Loucy (cell line): ENCODE measurements at regions not wholly inside any gene's neighbourhood (a gene's known extent, or its start where the extent isn't known, plus 50 kb on each side); places are given as distances from the start of the nearest gene placed in this dataset.

Experiments
- H2AFZ ChIP-seq: fragments of 200-600 bp; sonication (generic); 2 replicates; pipeline ENCODE4 v1.6.0; 2016; ENCODE audit warnings: antibody characterized with exemption, mild to moderate bottlenecking, low read length, moderate library complexity
- H3F3A ChIP-seq: fragments of 200-600 bp; 2 replicates; pipeline ENCODE4 v1.6.0; 2016; ENCODE audit warnings: antibody characterized with exemption, low read depth, mild to moderate bottlenecking
- H3K27me3 ChIP-seq: fragments of 200-600 bp; sonication (generic); 2 replicates; pipeline ENCODE4 v1.6.1; 2014; ENCODE audit warnings: low read length, mild to moderate bottlenecking; ENCODE audit not compliant: insufficient read depth, poor library complexity, severe bottlenecking
- H3K36me3 ChIP-seq: fragments of 200-600 bp; sonication (generic); 2 replicates; pipeline ENCODE4 v1.6.1; 2016; ENCODE audit warnings: low read length; ENCODE audit not compliant: insufficient read depth
- H3K4me1 ChIP-seq: fragments of 200-600 bp; sonication (generic); 2 replicates; pipeline ENCODE4 v1.5.1; 2014; ENCODE audit warnings: low read length, mild to moderate bottlenecking; ENCODE audit not compliant: insufficient read depth, poor library complexity, severe bottlenecking
- H3K4me2 ChIP-seq: fragments of 200-600 bp; sonication (generic); 2 replicates; pipeline ENCODE4 v1.6.0; 2014; ENCODE audit warnings: antibody characterized with exemption, low read length, low read depth, mild to moderate bottlenecking; ENCODE audit not compliant: poor library complexity, severe bottlenecking
- H3K4me3 ChIP-seq: fragments of 200-600 bp; sonication (generic); 2 replicates; pipeline ENCODE4 v1.5.1; 2014; ENCODE audit warnings: low read length, mild to moderate bottlenecking, mixed read lengths; ENCODE audit not compliant: poor library complexity, severe bottlenecking
- H3K79me2 ChIP-seq: fragments of 200-600 bp; sonication (generic); 2 replicates; pipeline ENCODE4 v1.6.1; 2014; ENCODE audit warnings: low read length; ENCODE audit not compliant: insufficient read depth
- H3K9ac ChIP-seq: fragments of 200-600 bp; sonication (generic); 2 replicates; pipeline ENCODE4 v1.6.0; 2014; ENCODE audit warnings: mild to moderate bottlenecking, low read depth, low read length, moderate library complexity; ENCODE audit not compliant: poor library complexity, severe bottlenecking
- H3K9me2 ChIP-seq: fragments of 200-600 bp; sonication (generic); replicated peaks from 2 replicates; pipeline ENCODE4 v1.6.1; 2016; ENCODE audit warnings: low read depth, low read length, mixed read lengths
- H3K9me3 ChIP-seq: fragments of 200-600 bp; sonication (generic); 2 replicates; pipeline ENCODE4 v1.6.1; 2014; ENCODE audit warnings: mild to moderate bottlenecking, antibody characterized with exemption, low read length, low read depth; ENCODE audit not compliant: insufficient read depth
- H4K20me1 ChIP-seq: fragments of 200-600 bp; sonication (generic); 2 replicates; pipeline ENCODE4 v1.6.0; 2014; ENCODE audit warnings: antibody characterized with exemption, low read length, mild to moderate bottlenecking; ENCODE audit not compliant: insufficient read depth, poor library complexity, severe bottlenecking
- EZH2phosphoT487 ChIP-seq: fragments of 200-600 bp; IDR thresholded peaks from 2 replicates; pipeline ENCODE4 v1.6.1; 2018; ENCODE audit warnings: antibody characterized with exemption, mild to moderate bottlenecking, moderate library complexity, borderline replicate concordance
- TF ChIP-seq, protein P1 (sequence below): fragments of 200-600 bp; sonication (generic); conservative IDR thresholded peaks from 2 replicates; pipeline ENCODE4 v1.5.1; 2014; ENCODE audit warnings: mild to moderate bottlenecking, antibody characterized with exemption, low read length

DNA sequence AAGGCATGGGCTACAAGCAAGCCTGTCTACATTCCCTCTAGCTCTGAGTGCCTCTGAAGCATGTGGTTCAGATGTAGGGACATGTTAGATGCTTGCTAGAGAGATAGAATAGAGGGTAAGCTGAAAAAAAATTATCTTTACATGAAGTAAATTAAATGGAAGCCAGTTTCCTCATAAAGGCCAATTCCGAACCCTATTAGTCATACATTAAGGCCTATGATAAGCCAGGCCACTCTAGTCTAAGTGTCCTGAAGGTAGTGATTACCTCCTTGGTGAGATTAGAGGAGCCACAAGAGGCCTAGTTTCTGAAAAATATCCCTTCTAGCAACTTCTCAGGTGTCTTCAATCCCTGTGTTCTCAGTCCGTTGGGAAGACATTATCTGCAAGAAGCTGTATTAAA is 72.4 kb upstream of the NPAS2 start:
- Histone ChIP-seq H3K9me2 (no peaks in the 10 kb centered on the region), H3K36me3 (no peaks in the 10 kb centered on the region), H3K9ac (no peak overlapping the region), H3K4me1 (no peaks in the 10 kb centered on the region), H3K79me2 (no peaks in the 10 kb centered on the region), H3K4me3 (no peak overlapping the region), H3K9me3 (no peaks in the 10 kb centered on the region), H3K27me3 (no peaks in the 10 kb centered on the region), H4K20me1 (no peaks in the 10 kb centered on the region), H2AFZ (no peak overlapping the region), H3F3A (no peaks in the 10 kb centered on the region), H3K4me2 (no peak overlapping the region)
- TF ChIP-seq, protein P1, sequence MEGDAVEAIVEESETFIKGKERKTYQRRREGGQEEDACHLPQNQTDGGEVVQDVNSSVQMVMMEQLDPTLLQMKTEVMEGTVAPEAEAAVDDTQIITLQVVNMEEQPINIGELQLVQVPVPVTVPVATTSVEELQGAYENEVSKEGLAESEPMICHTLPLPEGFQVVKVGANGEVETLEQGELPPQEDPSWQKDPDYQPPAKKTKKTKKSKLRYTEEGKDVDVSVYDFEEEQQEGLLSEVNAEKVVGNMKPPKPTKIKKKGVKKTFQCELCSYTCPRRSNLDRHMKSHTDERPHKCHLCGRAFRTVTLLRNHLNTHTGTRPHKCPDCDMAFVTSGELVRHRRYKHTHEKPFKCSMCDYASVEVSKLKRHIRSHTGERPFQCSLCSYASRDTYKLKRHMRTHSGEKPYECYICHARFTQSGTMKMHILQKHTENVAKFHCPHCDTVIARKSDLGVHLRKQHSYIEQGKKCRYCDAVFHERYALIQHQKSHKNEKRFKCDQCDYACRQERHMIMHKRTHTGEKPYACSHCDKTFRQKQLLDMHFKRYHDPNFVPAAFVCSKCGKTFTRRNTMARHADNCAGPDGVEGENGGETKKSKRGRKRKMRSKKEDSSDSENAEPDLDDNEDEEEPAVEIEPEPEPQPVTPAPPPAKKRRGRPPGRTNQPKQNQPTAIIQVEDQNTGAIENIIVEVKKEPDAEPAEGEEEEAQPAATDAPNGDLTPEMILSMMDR, result no peak
- TF ChIP-seq EZH2phosphoT487, result no peak

DNA sequence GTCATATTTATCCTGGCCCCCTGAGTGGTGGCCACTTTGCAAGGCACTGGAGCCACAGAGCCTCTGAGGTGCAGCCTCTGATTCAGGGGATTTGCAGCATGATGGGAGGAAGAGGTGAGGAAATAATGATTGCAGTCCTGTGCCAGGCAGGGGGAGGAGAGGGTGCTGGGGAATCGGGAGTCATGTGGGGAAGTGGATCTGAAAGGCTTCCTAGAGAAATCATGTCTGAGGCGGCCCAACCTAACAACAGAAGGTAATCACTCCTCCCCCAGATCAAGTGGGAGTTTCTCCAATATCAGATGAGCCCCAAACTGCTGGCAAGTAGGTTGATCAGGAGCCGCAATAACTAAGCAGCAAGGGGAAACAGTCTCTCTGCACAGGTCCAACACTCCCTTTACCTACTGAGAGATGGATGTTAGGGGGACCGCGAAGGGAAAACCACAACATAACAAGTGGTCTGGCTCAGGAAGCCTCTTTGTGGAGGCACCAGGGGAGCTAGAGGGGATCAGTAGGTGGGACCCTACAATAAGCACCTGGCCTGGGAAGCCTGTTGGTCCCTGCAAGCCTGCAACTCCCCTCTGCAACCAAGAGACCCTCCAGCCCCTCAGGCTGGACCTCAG is 71.8 kb upstream of the NPAS2 start:
- Histone ChIP-seq H3K4me2 (no peak overlapping the region), H3K9ac (no peak overlapping the region), H2AFZ (no peak overlapping the region), H3K4me1 (no peaks in the 10 kb centered on the region), H3K27me3 (no peaks in the 10 kb centered on the region), H3K36me3 (no peaks in the 10 kb centered on the region), H3K4me3 (no peak overlapping the region), H3F3A (no peaks in the 10 kb centered on the region), H4K20me1 (no peaks in the 10 kb centered on the region), H3K9me2 (no peaks in the 10 kb centered on the region), H3K9me3 (no peaks in the 10 kb centered on the region), H3K79me2 (no peaks in the 10 kb centered on the region)
- TF ChIP-seq EZH2phosphoT487, result no peak
- TF ChIP-seq, protein P1, result no peak

DNA sequence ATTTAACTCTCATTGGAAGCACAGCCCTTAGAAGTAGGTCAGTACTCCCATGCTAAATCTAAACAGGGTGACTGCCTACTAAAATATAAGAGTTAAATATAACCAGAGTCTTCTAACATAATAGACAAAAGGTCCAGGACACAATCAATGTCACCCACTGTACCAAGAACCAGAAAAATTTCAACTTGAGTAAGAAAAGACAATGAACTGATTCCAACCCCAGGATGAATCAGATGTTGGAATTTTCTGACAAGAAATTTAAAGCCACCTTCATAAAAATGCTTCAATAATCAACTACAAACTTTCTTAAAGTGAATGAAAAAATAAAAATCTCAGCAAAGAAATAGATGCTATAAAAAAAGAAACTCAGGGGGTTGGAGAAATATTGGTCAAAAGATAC is 71.3 kb upstream of the NPAS2 start:
- Histone ChIP-seq H3K36me3 (no peaks in the 10 kb centered on the region), H2AFZ (no peak overlapping the region), H3K9me2 (no peaks in the 10 kb centered on the region), H3K4me3 (no peak overlapping the region), H3K9ac (no peak overlapping the region), H3F3A (no peaks in the 10 kb centered on the region), H3K27me3 (no peaks in the 10 kb centered on the region), H4K20me1 (no peaks in the 10 kb centered on the region), H3K79me2 (no peaks in the 10 kb centered on the region), H3K4me1 (no peaks in the 10 kb centered on the region), H3K9me3 (no peaks in the 10 kb centered on the region), H3K4me2 (no peak overlapping the region)
- TF ChIP-seq, protein P1, result no peak
- TF ChIP-seq EZH2phosphoT487, result no peak
